ENCODE measurements at regions not wholly inside any gene's neighbourhood (a gene's known extent, or its start where the extent isn't known, plus 50 kb on each side); places are given as distances from the start of the nearest gene placed in this dataset.
"Not testable (repeated sequence)": the region's sequence is repeated elsewhere in the genome, so short reads cannot be mapped to it uniquely, and the experiment has no call there.

DNA sequence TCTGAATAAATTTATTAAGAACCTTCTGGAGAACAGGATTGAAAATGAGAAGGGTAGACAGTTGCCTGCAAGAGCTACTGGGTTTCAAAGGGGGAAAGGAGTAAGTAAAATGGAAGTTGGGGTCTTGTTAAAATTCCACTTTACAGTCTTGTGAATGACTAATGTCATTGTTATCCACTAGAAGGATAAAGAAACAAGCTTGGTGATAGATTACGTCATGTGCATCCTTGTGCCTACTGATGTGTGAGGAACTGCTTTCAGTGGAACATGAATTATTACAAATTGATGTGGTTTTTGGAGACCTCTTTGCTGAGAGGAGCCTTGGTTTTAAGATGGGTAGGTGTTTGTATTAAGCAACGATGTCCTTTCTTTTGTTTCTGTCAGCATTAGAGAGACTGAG is 272.5 kb upstream of the PRICKLE1 start:
- Histone ChIP-seq H3K79me1 (replicated peaks; ENCODE audit: low read length, poor library complexity, severe bottlenecking) (no peaks in the 10 kb centered on the region), H3K27ac (ENCODE audit: low read length, poor library complexity, severe bottlenecking) (peak overlapping the region; percentile 62), H2BK12ac (ENCODE audit: low read length in 2 of 2) (no peak overlapping the region), H3K4me3 (ENCODE audit: insufficient read depth in 1 of 2, low read depth in 1 of 2, low read length in 2 of 2) (no peak overlapping the region), H3K14ac (ENCODE audit: low read length in 2 of 2) (no peak overlapping the region), H3K9ac (ENCODE audit: low read length) (no peak overlapping the region), H3K9me3 (ENCODE audit: control insufficient read depth, low read length) (no peaks in the 10 kb centered on the region), H4K91ac (ENCODE audit: low read length) (no peak overlapping the region), H2BK5ac (ENCODE audit: low read depth, low read length, poor library complexity, severe bottlenecking) (no peak overlapping the region), H3K18ac (ENCODE audit: low read depth in 1 of 2, low read length in 2 of 2) (no peak overlapping the region), H3K36me3 (ENCODE audit: control insufficient read depth in 1 of 2, insufficient read depth in 2 of 2, low read depth in 1 of 2, low read length in 2 of 2) (no peaks in the 10 kb centered on the region), H3K4me2 (ENCODE audit: low read length, poor library complexity, severe bottlenecking) (no peak overlapping the region), H3K4me1 (ENCODE audit: control insufficient read depth, insufficient read depth, low read depth, low read length) (peaks cover 5% of the 10 kb centered on the region), H3K4ac (ENCODE audit: low read depth in 1 of 2, low read length in 2 of 2) (no peak overlapping the region), H3K23ac (ENCODE audit: low read length in 2 of 2) (no peak overlapping the region), H2AFZ (ENCODE audit: low read depth, low read length) (no peak overlapping the region), H2BK120ac (ENCODE audit: low read depth, low read length) (no peak overlapping the region), H2AK5ac (ENCODE audit: low read length, severe bottlenecking) (no peak overlapping the region), H2BK15ac (ENCODE audit: low read depth, poor library complexity, severe bottlenecking) (no peak overlapping the region), H4K8ac (ENCODE audit: low read length) (no peak overlapping the region), H3K27me3 (ENCODE audit: control insufficient read depth in 1 of 2, insufficient read depth in 1 of 2, low read length in 2 of 2) (no peaks in the 10 kb centered on the region)
- no peak for DNase-seq
- WGBS = 49% methylated on average over 2 of the region's 2 CpGs

DNA sequence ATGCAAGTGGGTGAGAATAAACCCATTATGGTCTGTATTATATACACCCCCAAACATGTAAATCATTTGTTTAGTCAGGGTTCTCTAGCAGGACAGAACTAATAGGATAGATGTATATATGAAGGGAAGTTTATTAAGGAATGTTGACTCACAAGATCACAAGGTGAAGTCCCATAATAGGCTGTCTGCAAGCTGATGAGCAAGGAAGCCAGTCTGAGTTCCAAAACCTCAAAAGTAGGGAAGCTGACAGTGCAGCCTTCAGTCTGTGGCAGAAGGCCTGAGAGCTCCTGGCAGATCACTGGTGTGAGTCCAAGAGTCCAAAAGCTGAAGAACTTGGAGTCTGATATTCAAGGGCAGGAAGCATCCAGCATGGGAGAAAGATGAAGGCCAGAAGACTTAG is 270.8 kb upstream of the PRICKLE1 start:
- H2BK15ac ChIP-seq (ENCODE audit: low read depth, poor library complexity, severe bottlenecking); H3K27me3 ChIP-seq (ENCODE audit: control insufficient read depth in 1 of 2, insufficient read depth in 1 of 2, low read length in 2 of 2); H3K4ac ChIP-seq (ENCODE audit: low read depth in 1 of 2, low read length in 2 of 2); H2BK12ac ChIP-seq (ENCODE audit: low read length in 2 of 2); H3K27ac ChIP-seq (ENCODE audit: low read length, poor library complexity, severe bottlenecking); H3K4me2 ChIP-seq (ENCODE audit: low read length, poor library complexity, severe bottlenecking); H2BK5ac ChIP-seq (ENCODE audit: low read depth, low read length, poor library complexity, severe bottlenecking); H3K9me3 ChIP-seq (ENCODE audit: control insufficient read depth, low read length); H3K9ac ChIP-seq (ENCODE audit: low read length); H2BK120ac ChIP-seq (ENCODE audit: low read depth, low read length); H4K91ac ChIP-seq (ENCODE audit: low read length); H3K4me1 ChIP-seq (ENCODE audit: control insufficient read depth, insufficient read depth, low read depth, low read length); H3K36me3 ChIP-seq (ENCODE audit: control insufficient read depth in 1 of 2, insufficient read depth in 2 of 2, low read depth in 1 of 2, low read length in 2 of 2); H2AFZ ChIP-seq (ENCODE audit: low read depth, low read length); H4K8ac ChIP-seq (ENCODE audit: low read length); H3K23ac ChIP-seq (ENCODE audit: low read length in 2 of 2); H3K4me3 ChIP-seq (ENCODE audit: insufficient read depth in 1 of 2, low read depth in 1 of 2, low read length in 2 of 2); H3K14ac ChIP-seq (ENCODE audit: low read length in 2 of 2); H3K18ac ChIP-seq (ENCODE audit: low read depth in 1 of 2, low read length in 2 of 2); H3K79me1 ChIP-seq (replicated peaks; ENCODE audit: low read length, poor library complexity, severe bottlenecking): not testable (repeated sequence)
- peak overlapping the region; percentile 92 for H2AK5ac ChIP-seq (ENCODE audit: low read length, severe bottlenecking)
- DNase-seq = peak; percentile 11

DNA sequence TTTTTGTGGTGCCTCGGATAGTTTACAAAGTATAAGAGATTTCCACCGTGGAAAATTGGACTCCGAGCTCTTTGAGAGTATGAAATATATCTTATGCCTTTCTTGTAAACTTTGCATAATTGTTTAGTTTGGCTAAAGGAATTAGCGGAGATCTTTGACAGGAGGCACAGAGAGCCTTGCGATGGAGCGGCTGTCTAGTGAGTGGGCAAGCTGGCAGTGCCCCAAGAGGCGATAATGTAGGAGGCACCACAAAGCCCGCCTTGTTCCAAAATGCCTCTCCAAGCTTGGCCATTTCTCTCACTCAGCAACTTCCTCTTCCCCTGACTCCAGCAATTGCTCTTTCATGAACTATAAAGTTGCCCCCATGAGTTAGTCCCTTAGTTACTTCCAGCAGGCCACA is 270.1 kb upstream of the PRICKLE1 start:
- no peak overlapping the region for H3K4me3 ChIP-seq (ENCODE audit: insufficient read depth in 1 of 2, low read depth in 1 of 2, low read length in 2 of 2)
- H3K14ac ChIP-seq (ENCODE audit: low read length in 2 of 2) = no peak overlapping the region
- no peak overlapping the region for H3K4ac ChIP-seq (ENCODE audit: low read depth in 1 of 2, low read length in 2 of 2)
- H2BK15ac ChIP-seq (ENCODE audit: low read depth, poor library complexity, severe bottlenecking) = no peak overlapping the region
- no peak overlapping the region for H3K18ac ChIP-seq (ENCODE audit: low read depth in 1 of 2, low read length in 2 of 2)
- peaks cover 5% of the 10 kb centered on the region for H3K4me1 ChIP-seq (ENCODE audit: control insufficient read depth, insufficient read depth, low read depth, low read length)
- no peak overlapping the region for H3K9ac ChIP-seq (ENCODE audit: low read length)
- H3K79me1 ChIP-seq (replicated peaks; ENCODE audit: low read length, poor library complexity, severe bottlenecking) = no peaks in the 10 kb centered on the region
- H3K27ac ChIP-seq (ENCODE audit: low read length, poor library complexity, severe bottlenecking) = no peak overlapping the region
- peak overlapping the region; percentile 93 for H2AK5ac ChIP-seq (ENCODE audit: low read length, severe bottlenecking)
- H2BK12ac ChIP-seq (ENCODE audit: low read length in 2 of 2) = peak overlapping the region in 1 of 2 experiments; percentile 63
- H3K36me3 ChIP-seq (ENCODE audit: control insufficient read depth in 1 of 2, insufficient read depth in 2 of 2, low read depth in 1 of 2, low read length in 2 of 2) = no peaks in the 10 kb centered on the region
- no peaks in the 10 kb centered on the region for H3K27me3 ChIP-seq (ENCODE audit: control insufficient read depth in 1 of 2, insufficient read depth in 1 of 2, low read length in 2 of 2)
- H4K8ac ChIP-seq (ENCODE audit: low read length) = no peak overlapping the region
- WGBS = 96% methylated on average over 8 of the region's 8 CpGs
- no peak overlapping the region for H3K23ac ChIP-seq (ENCODE audit: low read length in 2 of 2)
- H3K4me2 ChIP-seq (ENCODE audit: low read length, poor library complexity, severe bottlenecking) = no peak overlapping the region
- H3K9me3 ChIP-seq (ENCODE audit: control insufficient read depth, low read length) = no peaks in the 10 kb centered on the region
- no peak for DNase-seq
- no peak overlapping the region for H2BK5ac ChIP-seq (ENCODE audit: low read depth, low read length, poor library complexity, severe bottlenecking)
- no peak overlapping the region for H2BK120ac ChIP-seq (ENCODE audit: low read depth, low read length)
- no peak overlapping the region for H2AFZ ChIP-seq (ENCODE audit: low read depth, low read length)
- no peak overlapping the region for H4K91ac ChIP-seq (ENCODE audit: low read length)

DNA sequence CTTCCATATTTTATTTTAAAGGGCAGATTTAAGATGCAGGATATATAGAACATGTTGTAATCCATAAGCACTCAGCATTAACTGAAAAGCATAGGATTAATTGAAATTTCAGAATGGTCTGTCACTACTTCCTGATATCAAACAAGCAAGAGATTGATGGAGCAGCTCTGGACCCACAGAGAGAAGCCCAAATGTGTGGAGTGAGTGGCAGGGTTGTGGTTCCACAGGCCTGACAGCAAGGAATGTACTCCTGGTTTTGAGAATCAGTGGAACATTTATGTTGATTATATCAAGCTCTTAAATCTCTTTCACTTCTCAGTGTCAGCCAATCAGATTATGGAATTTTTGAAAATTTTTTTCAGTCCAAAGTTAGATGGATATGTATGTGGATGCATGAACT is 267.6 kb upstream of the PRICKLE1 start:
- Histone ChIP-seq H3K4me2 (ENCODE audit: low read length, poor library complexity, severe bottlenecking) (no peak overlapping the region), H2BK120ac (ENCODE audit: low read depth, low read length) (no peak overlapping the region), H3K79me1 (replicated peaks; ENCODE audit: low read length, poor library complexity, severe bottlenecking) (no peaks in the 10 kb centered on the region), H4K91ac (ENCODE audit: low read length) (no peak overlapping the region), H3K4ac (ENCODE audit: low read depth in 1 of 2, low read length in 2 of 2) (no peak overlapping the region), H3K36me3 (ENCODE audit: control insufficient read depth in 1 of 2, insufficient read depth in 2 of 2, low read depth in 1 of 2, low read length in 2 of 2) (no peaks in the 10 kb centered on the region), H2AK5ac (ENCODE audit: low read length, severe bottlenecking) (no peak overlapping the region), H2BK15ac (ENCODE audit: low read depth, poor library complexity, severe bottlenecking) (no peak overlapping the region), H3K14ac (ENCODE audit: low read length in 2 of 2) (no peak overlapping the region), H2BK12ac (ENCODE audit: low read length in 2 of 2) (no peak overlapping the region), H3K23ac (ENCODE audit: low read length in 2 of 2) (no peak overlapping the region), H3K18ac (ENCODE audit: low read depth in 1 of 2, low read length in 2 of 2) (no peak overlapping the region), H3K27ac (ENCODE audit: low read length, poor library complexity, severe bottlenecking) (no peak overlapping the region), H3K9ac (ENCODE audit: low read length) (no peak overlapping the region), H2BK5ac (ENCODE audit: low read depth, low read length, poor library complexity, severe bottlenecking) (no peak overlapping the region), H3K4me3 (ENCODE audit: insufficient read depth in 1 of 2, low read depth in 1 of 2, low read length in 2 of 2) (no peak overlapping the region), H2AFZ (ENCODE audit: low read depth, low read length) (no peak overlapping the region), H3K4me1 (ENCODE audit: control insufficient read depth, insufficient read depth, low read depth, low read length) (peaks cover 1% of the 10 kb centered on the region), H3K27me3 (ENCODE audit: control insufficient read depth in 1 of 2, insufficient read depth in 1 of 2, low read length in 2 of 2) (no peaks in the 10 kb centered on the region), H4K8ac (ENCODE audit: low read length) (no peak overlapping the region), H3K9me3 (ENCODE audit: control insufficient read depth, low read length) (no peaks in the 10 kb centered on the region)
- DNase-seq = no peak
